Caco-2 (cell line): ENCODE measurements at regions not wholly inside any gene's neighbourhood (a gene's known extent, or its start where the extent isn't known, plus 50 kb on each side); places are given as distances from the start of the nearest gene placed in this dataset.

Experiments used
- BruUV-seq: library from RNA; stranded (reverse); fragments of 400-500 nt; replicated peaks from 2 replicates; lab custom pipeline; 2021; lab: Mats Ljungman, UMichigan
- CTCF ChIA-PET: fragments of 300-600 bp; sonication (Branson Sonifier 250); formaldehyde crosslinking; loops from one replicate; lab custom pipeline; 2022; ENCODE audit warnings: antibody characterized with exemption; lab: Charles Lee
- POLR2A ChIA-PET: fragments of 300-600 bp; sonication (Branson Sonifier 250); formaldehyde crosslinking; loops from one replicate; lab custom pipeline; 2022; ENCODE audit warnings: antibody characterized with exemption; lab: Charles Lee
- DNase-seq, 2 experiments: peaks; one replicate each; pipeline versions ENCODE4 v3.0.0 to v3.0.0-alpha.2; 2020 to 2022
- H3K27me3 ChIP-seq: replicated peaks from 2 replicates; pipeline ENCODE4 v1.6.0; 2011; ENCODE audit warnings: low read length; ENCODE audit not compliant: control insufficient read depth, insufficient read depth
- H3K36me3 ChIP-seq: 2 replicates; pipeline ENCODE4 v1.5.1; 2011; ENCODE audit warnings: low read length; ENCODE audit not compliant: control insufficient read depth, insufficient read depth
- H3K4me1 ChIP-seq: fragments of 250-450 bp; sonication (Bioruptor Pico); 2 replicates; pipeline ENCODE4 v1.5.1; 2020; ENCODE audit warnings: mild to moderate bottlenecking
- H3K4me3 ChIP-seq: 2 replicates; pipeline ENCODE4 v1.5.1; 2011; ENCODE audit warnings: low read depth, mild to moderate bottlenecking, control low read depth, low read length
- H3K9me3 ChIP-seq: fragments of 250-450 bp; sonication (Bioruptor Pico); 2 replicates; pipeline ENCODE4 v1.5.1; 2020; ENCODE audit warnings: mild to moderate bottlenecking, moderate library complexity
- H3K27ac Mint-ChIP-seq: one replicate; pipeline ENCODE4 v1.8.0; 2022; ENCODE audit warnings: mixed read lengths; ENCODE audit not compliant: unreplicated experiment
- H3K27me3 Mint-ChIP-seq: one replicate; pipeline ENCODE4 v1.8.0; 2022; ENCODE audit warnings: mixed read lengths; ENCODE audit not compliant: insufficient read depth, unreplicated experiment
- H3K36me3 Mint-ChIP-seq: one replicate; pipeline ENCODE4 v1.8.0; 2022; ENCODE audit warnings: mild to moderate bottlenecking, mixed read lengths; ENCODE audit not compliant: insufficient read depth, unreplicated experiment
- H3K4me1 Mint-ChIP-seq: one replicate; pipeline ENCODE4 v1.8.0; 2022; ENCODE audit warnings: low read depth, mixed read lengths; ENCODE audit not compliant: unreplicated experiment
- H3K4me3 Mint-ChIP-seq: one replicate; pipeline ENCODE4 v1.8.0; 2022; ENCODE audit warnings: mild to moderate bottlenecking, moderate library complexity, mixed read lengths; ENCODE audit not compliant: unreplicated experiment
- H3K9me3 Mint-ChIP-seq: one replicate; pipeline ENCODE4 v1.8.0; 2022; ENCODE audit warnings: mixed read lengths; ENCODE audit not compliant: unreplicated experiment
- intact Hi-C: fragments of 100-400 bp; cut with micrococcal nuclease; formaldehyde crosslinking; loops from one replicate; pipeline ENCODE4 v1.10.0; 2022; ENCODE audit not compliant: unreplicated experiment
- TF ChIP-seq, protein P1 (sequence below), 2 experiments: fragments of 200-600 bp in 1 of 2; IDR thresholded peaks; 1 replicate in 1 of 2; 2 replicates in 1 of 2; pipeline versions ENCODE4 v1.5.1 to v1.8.0; 2011 to 2022; ENCODE audit warnings: antibody characterized with exemption in 1 of 2, control low read depth in 1 of 2, inconsistent platforms in 1 of 2, low read depth in 1 of 2, low read length in 1 of 2, mild to moderate bottlenecking in 1 of 2, moderate library complexity in 1 of 2; ENCODE audit not compliant: insufficient read depth in 1 of 2, severe bottlenecking in 1 of 2, unreplicated experiment in 1 of 2

DNA sequence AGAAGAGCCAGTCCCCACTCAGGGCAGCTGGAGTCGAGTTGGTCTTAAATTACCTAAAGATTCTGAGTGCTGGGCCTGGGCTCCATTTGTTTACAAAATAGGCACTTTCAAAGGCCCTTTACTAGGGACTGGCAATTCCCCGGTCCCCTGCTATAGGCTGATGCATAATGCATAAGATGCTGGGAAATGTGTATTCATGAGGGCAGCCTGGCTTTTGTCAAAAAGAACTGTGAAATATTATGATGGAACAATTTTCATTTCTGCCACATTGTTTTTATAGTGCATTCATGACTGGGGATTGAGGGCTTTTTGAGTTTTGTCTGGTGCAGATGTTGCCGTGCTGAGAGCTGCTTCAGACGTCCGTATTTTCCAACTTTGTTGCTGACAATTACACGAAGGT lies 617.0 kb upstream of the CDH5 start:
- Mint-ChIP-seq H3K27me3 (peaks cover 17% of the 10 kb centered on the region), H3K27ac (no peak overlapping the region), H3K36me3 (no peaks in the 10 kb centered on the region), H3K4me1 (no peaks in the 10 kb centered on the region), H3K4me3 (no peak overlapping the region), H3K9me3 (peaks cover 9% of the 10 kb centered on the region)
- Histone ChIP-seq H3K4me1 (no peaks in the 10 kb centered on the region), H3K9me3 (no peaks in the 10 kb centered on the region), H3K27me3 (no peaks in the 10 kb centered on the region), H3K4me3 (no peak overlapping the region), H3K36me3 (no peaks in the 10 kb centered on the region)
- POLR2A ChIA-PET, result no interaction called here
- TF ChIP-seq, protein P1, sequence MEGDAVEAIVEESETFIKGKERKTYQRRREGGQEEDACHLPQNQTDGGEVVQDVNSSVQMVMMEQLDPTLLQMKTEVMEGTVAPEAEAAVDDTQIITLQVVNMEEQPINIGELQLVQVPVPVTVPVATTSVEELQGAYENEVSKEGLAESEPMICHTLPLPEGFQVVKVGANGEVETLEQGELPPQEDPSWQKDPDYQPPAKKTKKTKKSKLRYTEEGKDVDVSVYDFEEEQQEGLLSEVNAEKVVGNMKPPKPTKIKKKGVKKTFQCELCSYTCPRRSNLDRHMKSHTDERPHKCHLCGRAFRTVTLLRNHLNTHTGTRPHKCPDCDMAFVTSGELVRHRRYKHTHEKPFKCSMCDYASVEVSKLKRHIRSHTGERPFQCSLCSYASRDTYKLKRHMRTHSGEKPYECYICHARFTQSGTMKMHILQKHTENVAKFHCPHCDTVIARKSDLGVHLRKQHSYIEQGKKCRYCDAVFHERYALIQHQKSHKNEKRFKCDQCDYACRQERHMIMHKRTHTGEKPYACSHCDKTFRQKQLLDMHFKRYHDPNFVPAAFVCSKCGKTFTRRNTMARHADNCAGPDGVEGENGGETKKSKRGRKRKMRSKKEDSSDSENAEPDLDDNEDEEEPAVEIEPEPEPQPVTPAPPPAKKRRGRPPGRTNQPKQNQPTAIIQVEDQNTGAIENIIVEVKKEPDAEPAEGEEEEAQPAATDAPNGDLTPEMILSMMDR (IDR thresholded peaks at IDR 0.05; ENCODE audit: insufficient read depth in 1 of 2, low read depth in 1 of 2, low read length in 1 of 2, severe bottlenecking in 1 of 2, unreplicated experiment in 1 of 2), result no peak
- CTCF ChIA-PET, result no interaction called here
- DNase-seq, result no peak
- intact Hi-C loops, result no loop called here
- BruUV-seq, result no TSS peak

DNA sequence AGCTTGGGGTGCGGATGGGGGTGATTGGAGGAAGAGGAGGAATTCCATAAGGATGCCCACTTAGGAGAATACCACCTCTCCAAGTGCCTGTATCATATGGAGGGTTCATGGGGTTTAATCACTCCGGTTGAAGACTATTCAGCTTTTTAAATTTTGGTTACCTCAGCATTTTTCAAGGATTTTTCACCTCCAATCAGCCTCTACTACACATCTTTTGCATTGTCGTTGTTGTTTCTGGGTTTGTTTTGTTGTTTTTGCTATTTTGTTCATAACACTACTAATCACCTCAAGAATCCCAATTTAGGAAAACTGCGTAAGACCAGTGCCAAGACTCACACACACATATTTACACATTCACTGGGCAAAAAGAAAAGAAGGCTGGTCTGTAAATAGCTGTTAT lies 619.5 kb upstream of the CDH5 start:
- Histone ChIP-seq H3K27me3 (no peaks in the 10 kb centered on the region), H3K4me1 (no peaks in the 10 kb centered on the region), H3K9me3 (no peaks in the 10 kb centered on the region), H3K4me3 (no peak overlapping the region), H3K36me3 (no peaks in the 10 kb centered on the region)
- no peak overlapping the region for H3K27ac Mint-ChIP-seq
- POLR2A ChIA-PET, result no interaction called here
- no peaks in the 10 kb centered on the region for H3K4me1 Mint-ChIP-seq
- CTCF ChIA-PET, result no interaction called here
- TF ChIP-seq, protein P1 (IDR thresholded peaks at IDR 0.05; ENCODE audit: insufficient read depth in 1 of 2, low read depth in 1 of 2, low read length in 1 of 2, severe bottlenecking in 1 of 2, unreplicated experiment in 1 of 2), result no peak
- H3K9me3 Mint-ChIP-seq, result no peaks in the 10 kb centered on the region
- H3K27me3 Mint-ChIP-seq, result peaks cover 10% of the 10 kb centered on the region
- H3K4me3 Mint-ChIP-seq, result no peak overlapping the region
- no TSS peak for BruUV-seq
- no peaks in the 10 kb centered on the region for H3K36me3 Mint-ChIP-seq
- DNase-seq, result no peak
- intact Hi-C loops, result no loop called here

DNA sequence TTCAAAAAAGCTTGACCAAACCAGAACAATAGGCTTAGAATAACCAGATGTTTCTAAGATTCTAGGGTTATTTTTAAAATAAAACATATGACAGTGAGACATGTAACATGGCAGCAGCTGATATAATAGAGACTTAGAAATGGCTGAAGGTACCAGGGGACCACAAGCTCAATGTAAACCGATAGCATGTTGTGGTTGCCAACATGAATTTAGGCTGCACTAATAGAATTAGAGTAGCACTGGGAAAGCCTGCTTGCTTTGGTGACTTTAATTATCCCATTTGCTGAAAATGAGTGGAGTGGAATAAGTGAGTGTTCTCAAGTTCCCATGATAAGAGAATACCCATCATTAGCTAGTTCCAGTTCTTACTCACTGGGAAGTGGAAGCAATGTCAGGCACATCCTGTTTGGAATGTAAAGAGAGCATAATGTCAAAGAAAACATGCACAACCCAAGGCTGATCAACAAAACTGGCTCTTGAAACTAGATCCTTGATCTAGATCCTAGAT lies 621.2 kb upstream of the CDH5 start:
- no TSS peak for BruUV-seq
- Mint-ChIP-seq H3K4me1 (no peaks in the 10 kb centered on the region), H3K4me3 (no peak overlapping the region), H3K9me3 (no peaks in the 10 kb centered on the region), H3K27ac (no peak overlapping the region), H3K36me3 (no peaks in the 10 kb centered on the region), H3K27me3 (peaks cover 7% of the 10 kb centered on the region)
- Histone ChIP-seq H3K36me3 (no peaks in the 10 kb centered on the region), H3K27me3 (no peaks in the 10 kb centered on the region), H3K9me3 (no peaks in the 10 kb centered on the region), H3K4me3 (no peak overlapping the region), H3K4me1 (no peaks in the 10 kb centered on the region)
- ChIA-PET POLR2A (no interaction called here), CTCF (interaction anchor here (0.6 kb wide), 1 partner anchor 610 kb away, joined by 3 read pairs; no protein-coding TSS in a partner anchor)
- intact Hi-C loops, result no loop called here
- no peak for DNase-seq
- TF ChIP-seq, protein P1 (IDR thresholded peaks at IDR 0.05; ENCODE audit: insufficient read depth in 1 of 2, low read depth in 1 of 2, low read length in 1 of 2, severe bottlenecking in 1 of 2, unreplicated experiment in 1 of 2), result no peak
